ENCODE measurements at regions not wholly inside any gene's neighbourhood (a gene's known extent, or its start where the extent isn't known, plus 50 kb on each side); places are given as distances from the start of the nearest gene placed in this dataset.
A peak's percentile ranks its signal among the peaks of the same experiment; 100 is the strongest.

- DNase-seq (ENCODE audit: low spot score) = no peak
These were observed 163.3 kb downstream of the MACROH2A1 start for GRCh38 chr5:135235551-135236227.

DNA sequence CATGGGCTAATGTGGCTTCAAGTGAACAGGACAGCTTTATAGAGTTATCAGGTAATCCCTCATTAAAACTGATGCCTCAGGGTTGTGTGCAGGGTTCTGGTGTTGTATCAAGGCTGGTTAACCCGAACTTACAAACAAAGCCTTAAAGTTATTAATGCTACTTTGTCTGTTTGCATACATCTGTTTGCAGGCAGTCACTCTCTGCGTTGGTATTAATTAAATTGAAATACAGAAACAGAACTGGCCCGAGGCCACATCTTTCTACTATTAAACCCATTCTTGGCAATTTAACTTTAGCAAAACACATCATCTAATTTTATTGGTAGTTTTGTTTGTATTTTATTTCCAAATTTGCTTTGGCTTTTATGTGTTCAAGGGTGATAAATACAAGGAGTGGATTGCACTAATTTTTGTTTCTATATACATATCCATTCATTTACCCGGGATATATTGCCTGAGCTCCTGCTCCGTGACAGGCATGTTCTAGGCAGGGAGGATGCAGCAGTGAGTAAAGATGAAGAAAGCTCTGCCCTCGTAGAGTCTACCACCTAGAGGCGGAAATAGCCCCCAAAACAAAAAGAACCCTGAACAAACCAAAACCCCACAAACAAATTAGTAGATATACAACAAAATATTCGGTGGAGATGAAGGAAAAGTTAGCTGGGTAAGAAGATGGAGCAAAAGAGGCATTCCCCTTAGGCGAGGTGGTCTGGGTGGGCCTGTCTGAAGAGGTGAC is 164.2 kb downstream of the MACROH2A1 start:
- DNase-seq (ENCODE audit: low spot score) = no peak

DNA sequence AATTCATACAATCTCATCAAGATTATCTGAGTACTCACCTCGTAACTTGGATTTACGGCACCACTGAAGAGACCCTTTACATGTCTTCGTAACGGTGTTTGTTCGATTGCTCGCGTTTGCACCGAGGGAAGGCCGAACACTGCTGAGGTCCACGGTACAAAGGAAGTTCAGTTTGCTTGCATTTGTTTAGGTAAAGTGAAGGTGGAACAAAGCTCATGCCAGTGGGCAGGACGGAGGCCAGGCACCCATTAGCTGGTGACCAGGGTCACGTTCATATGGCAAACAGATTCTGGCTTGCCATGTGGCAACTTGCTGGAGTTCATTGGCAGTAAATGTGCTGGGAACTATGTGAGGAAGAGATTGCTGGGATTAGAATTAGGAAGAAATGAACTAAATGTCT is 164.8 kb downstream of the MACROH2A1 start:
- DNase-seq (ENCODE audit: low spot score) = no peak

DNA sequence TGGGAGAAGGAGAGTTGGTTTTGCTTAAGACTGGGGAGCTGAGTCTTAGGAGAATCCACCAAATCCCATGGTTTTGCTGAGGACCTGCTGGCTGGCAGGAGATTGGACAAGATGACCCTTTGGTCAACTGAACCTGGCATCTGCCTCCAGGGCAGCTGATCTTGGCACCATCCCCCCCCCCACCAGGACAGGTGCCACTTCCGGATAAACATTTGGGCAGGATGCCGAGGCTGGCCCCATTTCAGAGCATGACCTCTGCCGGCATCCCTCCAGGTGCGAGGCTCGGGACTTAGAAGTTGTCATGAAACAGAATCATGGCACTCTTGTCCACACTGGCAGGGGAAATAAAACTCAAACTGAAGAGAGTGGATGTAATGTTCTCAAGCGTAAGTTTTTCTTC is 165.6 kb downstream of the MACROH2A1 start:
- DNase-seq (ENCODE audit: low spot score) = no peak

DNA sequence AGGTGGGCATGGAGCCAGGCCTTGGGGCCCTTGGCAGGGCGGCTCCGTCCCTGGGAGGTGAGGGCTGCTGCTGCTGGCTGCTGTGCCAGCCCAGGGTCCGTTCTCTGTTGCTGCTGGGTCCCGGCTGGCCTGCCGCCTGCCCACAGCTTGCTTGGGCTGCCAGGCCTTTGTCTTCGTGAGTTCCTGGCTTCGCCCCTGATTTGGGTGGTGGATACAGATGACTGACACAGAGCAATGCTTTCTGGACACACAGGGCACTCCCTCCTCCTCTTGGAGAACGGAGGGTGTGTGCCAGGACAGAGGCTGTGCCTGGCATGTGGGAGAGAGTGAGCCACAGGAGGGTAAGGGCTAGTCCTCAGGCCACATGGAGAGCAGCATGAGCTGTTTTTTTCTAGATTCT is 166.1 kb downstream of the MACROH2A1 start:
- DNase-seq (ENCODE audit: low spot score) = peak; percentile 31

DNA sequence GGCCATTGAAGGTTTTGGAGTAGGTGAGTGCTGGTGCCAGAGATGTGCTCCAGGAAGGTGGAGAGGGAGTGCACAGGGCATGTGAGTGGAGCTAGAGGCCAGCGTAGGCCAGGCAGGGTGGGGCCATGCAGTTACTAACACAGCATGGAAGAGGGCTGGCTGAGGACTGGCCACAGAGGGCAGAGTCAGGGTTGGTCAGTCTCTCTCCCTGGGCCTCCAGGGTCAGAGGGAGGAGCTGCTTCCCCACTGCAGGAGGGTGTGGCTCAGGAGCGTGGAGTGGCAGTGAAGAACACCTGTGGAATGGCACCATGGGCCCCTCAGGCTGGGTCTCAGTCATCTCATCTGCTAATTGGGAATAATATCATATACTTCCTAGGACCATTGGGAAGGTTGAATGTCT is 167.7 kb downstream of the MACROH2A1 start:
- no peak for DNase-seq (ENCODE audit: low spot score)

DNA sequence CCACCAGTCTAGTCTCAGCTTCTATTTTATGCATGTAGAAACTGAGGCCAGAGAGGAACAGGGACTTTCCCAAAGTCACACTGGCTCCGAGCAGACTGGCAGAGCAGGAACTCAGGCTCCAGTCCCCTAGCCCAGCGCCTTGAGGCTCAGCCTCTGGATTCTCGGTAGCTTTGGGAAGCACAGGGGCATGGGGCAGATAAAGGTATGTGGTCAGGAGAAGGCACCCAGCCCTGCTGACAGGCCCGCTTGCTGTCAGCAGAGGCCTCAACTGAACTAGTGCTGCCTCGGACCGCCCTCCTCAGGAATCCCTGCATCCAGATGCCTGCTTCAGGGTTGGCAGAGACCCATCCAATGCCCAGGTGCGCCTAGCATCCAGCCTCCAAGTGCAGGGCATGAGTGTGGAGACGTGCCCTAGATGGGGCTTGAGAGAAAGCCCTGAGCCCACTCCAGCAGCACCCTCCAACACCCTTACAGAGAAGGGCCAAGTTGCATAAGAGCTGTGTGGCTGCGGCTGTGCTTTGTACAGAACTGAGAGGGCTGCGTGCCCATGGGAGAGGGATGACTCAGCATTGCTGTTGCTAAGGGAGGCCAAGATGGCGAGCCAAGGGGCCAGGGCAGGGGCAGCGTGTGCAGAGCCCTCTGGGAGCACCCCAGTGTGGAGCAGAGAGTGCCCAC is 168.6 kb downstream of the MACROH2A1 start:
- DNase-seq (ENCODE audit: low spot score) = no peak

DNA sequence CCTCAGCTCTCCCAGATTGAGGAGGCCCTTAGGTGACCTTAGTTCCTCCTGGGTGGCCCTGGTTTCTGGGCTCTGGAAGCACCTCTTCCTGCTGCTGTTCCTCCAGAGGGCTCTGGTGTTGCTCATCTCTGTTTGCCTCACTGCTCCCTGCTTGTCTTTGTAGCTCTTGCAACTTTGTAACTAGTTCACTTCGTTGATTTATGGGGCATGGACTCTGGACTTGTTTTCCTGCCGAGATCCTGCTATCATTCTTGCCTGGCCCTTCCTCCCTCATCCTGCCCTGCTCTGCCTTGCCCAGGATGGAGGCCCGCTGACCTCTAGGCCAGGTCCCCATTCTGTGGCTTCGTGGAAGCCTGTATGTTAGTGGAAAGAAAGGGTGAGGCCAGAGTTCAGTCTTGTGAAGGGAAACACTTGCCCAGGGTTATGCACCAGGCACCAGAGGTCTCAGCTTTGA is 169.3 kb downstream of the MACROH2A1 start:
- no peak for DNase-seq (ENCODE audit: low spot score)

DNA sequence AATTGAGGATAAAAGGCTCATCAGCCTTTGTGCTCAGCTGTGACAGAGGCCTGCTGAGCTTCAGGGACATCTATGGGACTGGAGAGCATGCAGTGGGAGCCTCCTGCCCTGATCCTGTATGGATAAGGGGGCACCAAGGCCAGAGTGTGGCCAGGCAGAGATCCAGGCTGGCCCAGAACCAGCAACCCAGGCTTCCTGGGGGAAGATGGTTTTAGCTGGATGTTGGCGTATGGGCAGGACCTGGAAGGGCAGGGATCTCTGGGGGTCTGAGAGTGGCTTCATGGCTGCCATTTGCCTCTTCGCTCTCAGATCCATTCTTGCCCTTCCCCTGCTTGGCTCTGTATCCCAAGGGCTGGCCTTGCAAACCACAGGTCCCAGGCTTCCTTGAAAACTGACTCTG is 169.9 kb downstream of the MACROH2A1 start:
- no peak for DNase-seq (ENCODE audit: low spot score)

DNA sequence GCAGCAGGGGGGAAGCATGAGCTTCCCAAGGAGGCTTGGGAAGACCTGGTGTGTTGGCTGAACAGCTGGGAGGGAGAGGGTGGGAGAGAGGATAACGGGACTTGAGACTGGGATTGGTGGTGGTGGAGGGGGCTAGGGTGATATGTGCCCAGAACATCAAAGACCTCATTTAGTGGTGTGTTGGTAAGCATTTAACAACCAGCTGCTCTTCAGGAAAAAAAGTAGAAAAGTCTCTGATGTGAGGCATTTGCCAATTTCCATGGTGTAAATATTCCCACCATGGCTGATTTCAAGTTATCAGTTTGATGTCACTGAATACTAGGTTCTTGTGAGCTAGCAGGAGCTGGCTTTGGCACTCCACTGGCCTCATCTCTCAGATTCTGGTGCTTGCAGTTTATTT is 170.8 kb downstream of the MACROH2A1 start:
- DNase-seq (ENCODE audit: low spot score) = no peak

DNA sequence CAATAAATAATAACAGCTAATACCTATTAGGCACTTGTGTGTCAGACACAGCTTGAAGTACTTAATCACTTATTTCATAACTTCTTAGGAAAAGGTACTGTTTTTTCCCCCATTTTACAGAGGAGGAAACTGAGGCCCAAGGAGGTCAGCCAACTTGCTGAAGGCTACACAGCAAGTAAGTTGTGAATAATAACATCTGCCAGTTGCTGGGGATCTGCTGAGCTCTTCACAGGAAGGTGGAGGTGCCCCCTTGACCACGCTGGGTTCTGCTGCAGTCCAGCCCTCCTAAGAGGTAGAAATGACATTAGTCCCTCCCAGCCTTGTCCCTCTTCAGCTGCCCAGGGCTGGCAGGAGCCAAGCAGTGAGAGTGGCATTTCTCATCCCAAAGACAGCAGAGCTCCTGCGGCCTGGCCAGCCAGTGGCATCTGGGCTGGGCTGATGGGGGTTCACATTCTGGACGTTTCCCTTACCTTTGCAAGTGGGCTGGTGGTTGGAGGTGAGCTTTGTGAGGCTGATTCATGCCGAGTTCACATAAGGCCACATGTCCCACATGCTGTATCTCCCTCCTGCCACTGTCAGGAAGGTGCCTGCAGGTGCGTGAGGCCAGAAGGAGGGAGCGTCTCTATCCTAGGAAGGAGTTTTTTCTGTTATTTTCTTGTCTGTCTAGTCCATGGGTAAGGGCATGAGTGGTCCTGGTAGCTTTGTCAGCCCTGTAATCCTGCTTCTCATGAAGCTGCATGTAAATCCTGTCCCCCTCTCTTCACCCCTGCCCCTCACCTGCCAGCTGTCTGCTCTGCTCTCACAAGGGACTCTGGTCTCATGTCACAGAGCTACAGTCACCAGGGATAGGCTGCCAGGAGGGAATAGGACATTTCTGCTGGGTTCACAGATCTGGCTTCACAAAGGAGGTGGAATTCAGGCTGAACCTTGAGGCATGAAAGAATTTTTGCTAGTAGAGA is 171.7 kb downstream of the MACROH2A1 start:
- DNase-seq (ENCODE audit: low spot score) = no peak

- DNase-seq (ENCODE audit: low spot score) = no peak
These were observed 173.0 kb downstream of the MACROH2A1 start for GRCh38 chr5:135225856-135226560.

DNA sequence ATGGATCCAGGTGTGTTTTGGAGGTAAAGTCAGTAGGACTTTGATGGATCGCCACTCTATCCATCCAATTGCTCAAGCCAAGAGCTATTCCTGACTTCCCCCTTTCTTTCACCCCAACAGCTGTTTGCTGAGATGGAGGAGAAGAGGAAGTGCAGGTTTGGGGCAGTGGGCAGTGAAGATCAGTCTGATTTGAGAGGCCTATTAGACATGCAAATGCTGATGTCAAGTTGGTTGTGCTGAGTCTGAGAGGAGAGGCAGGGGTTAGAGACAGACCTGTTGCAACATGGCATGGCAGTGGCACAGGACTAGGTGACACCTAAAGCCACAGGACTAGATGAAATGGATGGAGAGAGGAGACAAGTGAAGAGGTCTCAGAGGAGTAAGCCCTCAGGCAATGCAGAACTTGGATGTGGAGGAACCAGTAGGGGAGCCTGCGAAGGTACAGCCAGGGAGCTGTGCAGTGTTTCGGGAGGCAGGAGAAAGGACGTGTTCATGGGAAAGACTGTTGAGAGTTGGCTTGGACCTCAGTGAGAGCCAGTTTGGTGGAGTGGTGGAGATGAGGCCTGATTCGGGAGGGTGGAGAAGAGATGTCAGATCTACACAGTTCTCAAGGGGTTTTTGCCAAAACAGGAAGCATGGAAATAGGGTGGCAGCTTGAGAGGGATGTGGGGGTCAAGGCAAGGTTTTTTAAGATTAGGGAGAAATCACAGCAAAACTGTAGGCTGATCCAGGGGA is 175.0 kb downstream of the MACROH2A1 start:
- no peak for DNase-seq (ENCODE audit: low spot score)

DNA sequence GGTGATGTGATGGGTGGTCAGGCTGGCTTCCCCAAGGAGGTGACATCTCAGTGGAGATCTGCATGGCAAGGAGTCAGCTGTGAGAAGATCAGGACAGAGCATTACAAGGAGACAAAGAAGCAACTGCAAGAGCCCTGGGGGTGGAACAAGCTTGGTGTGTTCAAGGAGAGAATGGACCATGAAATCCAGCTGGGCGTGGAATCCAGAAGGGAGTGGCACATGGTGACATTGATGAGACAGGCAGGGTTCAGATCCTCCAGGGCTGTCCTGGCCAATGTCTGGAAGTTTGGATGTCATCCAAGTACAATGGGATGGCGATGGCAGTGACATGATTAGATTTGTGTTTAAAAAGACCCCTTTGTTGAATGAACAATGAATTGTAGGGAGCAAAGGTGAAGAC is 175.6 kb downstream of the MACROH2A1 start:
- no peak for DNase-seq (ENCODE audit: low spot score)

GRCh38 chr5:135222771-135223170 is 176.3 kb downstream of the MACROH2A1 start:
- DNase-seq (ENCODE audit: low spot score) = no peak

DNA sequence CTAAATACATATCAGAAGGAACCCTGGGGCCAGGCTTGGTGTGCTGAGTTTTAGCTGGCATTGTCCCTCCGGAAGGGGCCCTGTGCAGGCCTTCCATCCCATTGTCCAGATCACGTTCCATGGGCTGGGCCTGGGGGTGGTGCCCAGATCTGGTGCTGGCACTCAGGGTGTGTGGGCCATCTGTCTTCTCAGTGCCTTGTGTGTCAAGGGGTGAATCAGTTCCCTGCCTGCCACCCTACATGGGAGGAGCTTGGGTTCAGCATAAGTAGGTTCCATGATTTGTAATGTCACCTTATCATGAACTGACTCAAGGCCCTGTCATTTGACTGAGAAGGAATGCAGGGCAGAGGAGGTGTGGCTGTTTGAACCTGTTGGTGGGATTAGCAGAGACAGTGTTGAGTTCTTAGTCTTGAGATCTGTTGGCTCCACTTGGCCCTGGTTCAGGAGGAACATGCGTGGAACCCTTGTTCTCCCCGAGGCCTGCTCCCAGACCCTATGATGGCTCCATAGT is 176.8 kb downstream of the MACROH2A1 start:
- no peak for DNase-seq (ENCODE audit: low spot score)

DNA sequence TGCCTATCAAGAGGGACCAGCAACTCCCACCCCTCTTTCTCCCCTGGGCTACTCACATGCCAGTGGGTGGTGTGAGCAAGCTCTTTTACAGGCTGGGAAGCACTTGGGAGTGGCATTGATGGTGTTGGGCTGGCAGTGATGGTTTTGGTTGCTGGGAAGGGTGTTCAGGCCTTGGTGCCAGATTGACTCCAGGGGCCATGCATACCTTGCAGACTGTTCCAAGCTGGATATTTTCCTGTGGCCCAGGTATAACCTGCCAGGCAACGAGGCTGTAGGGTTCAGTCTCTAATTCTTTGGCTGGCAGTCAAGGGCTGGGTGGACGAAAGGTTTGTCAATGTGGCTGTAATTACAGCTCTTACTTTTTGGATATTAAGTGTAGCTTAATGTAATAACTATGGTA is 177.3 kb downstream of the MACROH2A1 start:
- DNase-seq (ENCODE audit: low spot score) = no peak

DNA sequence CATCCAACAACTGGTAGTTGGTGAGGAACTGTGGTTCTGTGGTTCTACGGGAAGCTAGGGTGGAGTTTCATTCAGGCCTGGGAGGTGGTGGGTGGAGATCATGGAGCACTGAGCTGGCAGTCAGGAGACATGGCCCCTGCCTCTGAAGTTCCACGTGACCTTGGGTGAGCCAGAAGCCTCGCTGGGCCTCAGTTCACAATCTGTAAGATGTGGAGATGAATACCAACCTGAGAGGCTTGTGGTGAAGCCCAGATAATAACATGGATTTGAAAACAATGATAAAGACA is 177.9 kb downstream of the MACROH2A1 start:
- DNase-seq (ENCODE audit: low spot score) = no peak

DNA sequence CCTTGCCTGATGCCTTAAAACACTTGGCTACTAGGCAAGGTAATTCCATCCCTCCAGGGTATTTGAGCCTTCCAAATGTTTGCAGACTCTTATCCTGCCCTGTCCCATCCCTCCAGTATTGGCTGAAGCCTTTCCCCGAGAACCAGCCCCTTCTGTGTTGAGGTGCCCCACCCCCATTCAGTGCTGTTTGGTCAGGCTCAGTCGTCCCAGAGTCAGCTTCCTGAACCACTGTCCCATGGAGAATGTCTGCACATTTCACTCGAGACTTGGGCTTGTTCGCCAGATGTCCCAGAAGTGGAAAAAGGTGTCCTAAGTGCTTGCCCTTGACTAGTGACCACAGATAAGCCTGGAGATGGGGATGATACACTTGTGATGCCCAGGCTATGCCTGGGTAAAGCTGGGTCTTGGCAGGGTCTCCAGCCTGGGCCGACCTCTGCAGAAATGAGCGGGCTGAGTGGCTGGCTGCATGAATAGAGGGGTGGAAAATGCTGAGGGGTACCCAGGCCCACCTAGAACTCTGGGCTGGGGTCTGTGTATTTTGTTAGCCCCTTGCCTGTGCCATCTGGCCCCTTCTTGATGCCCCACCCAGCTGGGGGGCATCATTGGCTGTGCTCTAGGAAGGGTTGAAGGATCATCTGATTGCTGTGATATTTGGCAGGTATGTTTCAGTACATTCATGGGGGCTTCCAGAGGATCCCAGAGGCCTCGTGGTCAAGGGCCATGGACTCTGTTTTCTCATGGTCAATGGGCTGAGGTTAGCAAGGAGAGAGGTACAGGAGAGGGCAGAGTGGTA is 178.4 kb downstream of the MACROH2A1 start:
- DNase-seq (ENCODE audit: low spot score) = no peak

DNA sequence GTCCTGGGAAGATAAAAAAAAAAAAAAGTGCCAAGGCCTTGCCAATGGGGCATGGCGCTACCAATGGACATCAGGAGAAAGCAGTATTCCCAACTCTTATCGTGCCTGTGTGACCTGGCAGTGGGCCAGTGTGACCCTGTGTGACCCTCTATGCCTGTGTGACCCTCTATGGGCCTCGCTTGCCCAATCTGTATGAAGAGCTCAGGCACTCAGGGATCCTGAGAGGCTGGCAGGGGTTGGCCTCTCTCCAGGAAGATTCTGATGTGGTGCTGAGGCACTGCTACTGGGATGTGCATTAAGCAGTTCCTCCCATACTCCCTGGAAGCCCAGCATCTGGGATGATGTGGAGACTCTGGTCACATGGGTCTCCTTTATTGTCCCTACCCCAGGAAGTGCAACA is 179.2 kb downstream of the MACROH2A1 start:
- no peak for DNase-seq (ENCODE audit: low spot score)

Data from globus pallidus (tissue), 1 donor.